ENCODE measurements at regions not wholly inside any gene's neighbourhood (a gene's known extent, or its start where the extent isn't known, plus 50 kb on each side); places are given as distances from the start of the nearest gene placed in this dataset.

DNA sequence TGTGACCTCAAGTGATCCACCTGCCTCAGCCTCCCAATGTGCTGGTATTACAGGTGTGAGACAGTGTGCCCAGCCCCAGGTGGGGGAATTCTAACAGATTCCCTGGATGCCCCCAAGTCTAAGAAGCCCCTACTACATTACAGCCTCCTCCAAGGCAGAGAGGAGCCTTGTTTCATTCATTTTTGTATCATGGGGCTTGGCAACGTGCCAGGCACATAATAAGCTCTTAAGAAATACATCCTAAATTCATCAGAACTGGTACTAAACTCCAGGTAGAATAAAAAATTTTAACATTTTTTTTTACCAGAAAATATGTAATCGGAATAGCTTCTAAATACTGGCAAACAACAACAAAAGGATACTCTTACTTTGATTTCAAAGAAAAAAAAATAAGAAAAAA lies 127.1 kb downstream of the CHIC2 start:
- TF ChIP-seq, protein P1, sequence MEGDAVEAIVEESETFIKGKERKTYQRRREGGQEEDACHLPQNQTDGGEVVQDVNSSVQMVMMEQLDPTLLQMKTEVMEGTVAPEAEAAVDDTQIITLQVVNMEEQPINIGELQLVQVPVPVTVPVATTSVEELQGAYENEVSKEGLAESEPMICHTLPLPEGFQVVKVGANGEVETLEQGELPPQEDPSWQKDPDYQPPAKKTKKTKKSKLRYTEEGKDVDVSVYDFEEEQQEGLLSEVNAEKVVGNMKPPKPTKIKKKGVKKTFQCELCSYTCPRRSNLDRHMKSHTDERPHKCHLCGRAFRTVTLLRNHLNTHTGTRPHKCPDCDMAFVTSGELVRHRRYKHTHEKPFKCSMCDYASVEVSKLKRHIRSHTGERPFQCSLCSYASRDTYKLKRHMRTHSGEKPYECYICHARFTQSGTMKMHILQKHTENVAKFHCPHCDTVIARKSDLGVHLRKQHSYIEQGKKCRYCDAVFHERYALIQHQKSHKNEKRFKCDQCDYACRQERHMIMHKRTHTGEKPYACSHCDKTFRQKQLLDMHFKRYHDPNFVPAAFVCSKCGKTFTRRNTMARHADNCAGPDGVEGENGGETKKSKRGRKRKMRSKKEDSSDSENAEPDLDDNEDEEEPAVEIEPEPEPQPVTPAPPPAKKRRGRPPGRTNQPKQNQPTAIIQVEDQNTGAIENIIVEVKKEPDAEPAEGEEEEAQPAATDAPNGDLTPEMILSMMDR (conservative IDR thresholded peaks at IDR 0.05 in 1 of 2, IDR thresholded peaks at IDR 0.05 in 1 of 2; ENCODE audit: extremely low read depth in 1 of 2, insufficient read depth in 1 of 2, low read depth in 1 of 2, low read length in 2 of 2) = no peak
- TF ChIP-seq EZH2 (IDR thresholded peaks at IDR 0.05; ENCODE audit: borderline replicate concordance, low read length) = no peak

Data from mammary epithelial cell (primary cell).